GM19324 (cell line): ENCODE measurements at regions not wholly inside any gene's neighbourhood (a gene's known extent, or its start where the extent isn't known, plus 50 kb on each side); places are given as distances from the start of the nearest gene placed in this dataset.
A peak's percentile ranks its signal among the peaks of the same experiment; 100 is the strongest.

Experiments
- ATAC-seq: cut with Tn5 transposase; IDR thresholded peaks from one replicate; pipeline ENCODE4 v1.9.1; 2021; ENCODE audit warnings: mild to moderate bottlenecking, moderate library complexity; ENCODE audit not compliant: unreplicated experiment, low FRiP score

DNA sequence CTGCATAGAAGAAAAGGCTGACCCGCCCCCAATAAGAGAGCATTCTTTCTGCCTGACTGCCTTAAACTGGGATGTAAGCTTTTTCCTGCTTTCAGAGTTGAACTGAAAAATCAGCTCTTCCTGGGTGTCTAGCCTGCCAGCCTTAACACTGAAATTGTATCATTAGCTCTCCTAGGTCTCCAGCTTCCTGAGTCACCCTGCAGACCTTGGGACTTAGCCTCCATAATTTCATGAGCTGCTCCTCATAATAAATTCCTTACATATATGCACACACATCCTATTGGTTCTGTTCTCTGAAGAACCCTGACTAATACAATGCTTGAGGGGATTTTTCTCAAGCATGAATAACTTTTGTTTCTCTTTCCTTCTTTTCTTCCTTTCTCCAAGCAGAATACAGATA is 76.4 kb upstream of the FAR2 start:
- no peak for ATAC-seq

DNA sequence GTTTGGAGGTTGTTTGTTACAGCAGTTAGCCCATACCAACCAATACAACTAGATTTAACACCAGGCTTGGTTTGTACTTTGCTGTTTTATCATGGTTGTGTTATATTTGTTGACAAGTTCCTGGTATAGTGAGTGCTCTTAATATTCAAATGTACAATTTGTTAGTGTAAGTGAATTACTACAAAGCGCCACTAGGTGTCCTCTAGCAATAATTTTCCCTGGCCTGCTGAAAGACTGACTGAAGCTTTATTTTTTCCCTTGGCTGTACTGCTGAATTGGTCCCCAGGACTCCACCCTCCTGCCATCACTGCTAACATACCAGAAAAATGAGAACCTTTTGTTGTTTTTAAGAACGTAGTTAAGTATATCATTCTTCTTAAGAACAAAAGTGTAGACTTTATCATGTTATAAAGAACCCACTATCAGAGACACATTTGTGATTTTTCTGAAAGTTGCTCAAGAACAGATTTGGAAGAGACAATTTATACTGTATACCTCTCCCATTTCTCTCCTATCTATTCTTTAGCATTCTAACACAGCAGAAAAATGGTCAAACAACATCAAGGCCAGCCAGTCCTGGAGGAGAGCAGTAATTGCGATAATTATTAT is 75.3 kb upstream of the FAR2 start:
- peak; percentile 80 for ATAC-seq

DNA sequence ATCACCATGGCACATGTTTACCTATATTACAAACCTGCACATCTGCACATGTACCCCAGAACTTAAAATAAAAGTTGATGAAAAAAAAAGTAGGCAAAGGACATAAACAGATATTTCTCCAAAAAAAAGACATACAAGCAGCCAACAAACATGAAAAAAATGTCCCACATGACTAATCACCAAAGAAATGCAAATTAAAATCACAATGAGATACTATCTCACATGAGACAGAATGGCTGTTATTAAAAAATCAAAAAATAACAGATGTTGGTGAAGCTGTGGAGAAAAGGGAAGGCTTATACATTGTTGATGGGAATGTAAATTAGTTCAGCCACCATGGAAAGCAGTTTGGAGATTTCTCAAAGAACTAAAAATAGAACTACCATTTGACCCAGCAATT is 68.0 kb upstream of the FAR2 start:
- no peak for ATAC-seq

DNA sequence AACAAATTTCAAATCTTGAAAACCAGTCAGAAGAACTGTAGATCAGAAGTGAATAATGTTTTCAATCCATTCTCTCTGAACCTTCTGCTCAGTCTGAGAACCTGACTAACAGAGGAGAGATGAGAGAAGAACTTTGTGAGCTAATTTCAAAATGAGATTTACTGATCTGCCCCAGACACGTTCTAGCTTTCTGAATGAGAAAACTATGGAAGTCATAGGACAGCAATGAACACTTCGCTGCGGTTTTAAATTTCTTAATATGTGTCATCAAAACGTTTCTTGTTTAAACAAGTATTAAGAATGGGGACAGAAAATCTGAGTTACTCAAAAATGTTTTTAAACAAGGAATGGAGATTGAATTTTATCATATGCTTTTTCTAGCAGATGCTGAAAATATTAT is 66.6 kb upstream of the FAR2 start:
- ATAC-seq: no peak

DNA sequence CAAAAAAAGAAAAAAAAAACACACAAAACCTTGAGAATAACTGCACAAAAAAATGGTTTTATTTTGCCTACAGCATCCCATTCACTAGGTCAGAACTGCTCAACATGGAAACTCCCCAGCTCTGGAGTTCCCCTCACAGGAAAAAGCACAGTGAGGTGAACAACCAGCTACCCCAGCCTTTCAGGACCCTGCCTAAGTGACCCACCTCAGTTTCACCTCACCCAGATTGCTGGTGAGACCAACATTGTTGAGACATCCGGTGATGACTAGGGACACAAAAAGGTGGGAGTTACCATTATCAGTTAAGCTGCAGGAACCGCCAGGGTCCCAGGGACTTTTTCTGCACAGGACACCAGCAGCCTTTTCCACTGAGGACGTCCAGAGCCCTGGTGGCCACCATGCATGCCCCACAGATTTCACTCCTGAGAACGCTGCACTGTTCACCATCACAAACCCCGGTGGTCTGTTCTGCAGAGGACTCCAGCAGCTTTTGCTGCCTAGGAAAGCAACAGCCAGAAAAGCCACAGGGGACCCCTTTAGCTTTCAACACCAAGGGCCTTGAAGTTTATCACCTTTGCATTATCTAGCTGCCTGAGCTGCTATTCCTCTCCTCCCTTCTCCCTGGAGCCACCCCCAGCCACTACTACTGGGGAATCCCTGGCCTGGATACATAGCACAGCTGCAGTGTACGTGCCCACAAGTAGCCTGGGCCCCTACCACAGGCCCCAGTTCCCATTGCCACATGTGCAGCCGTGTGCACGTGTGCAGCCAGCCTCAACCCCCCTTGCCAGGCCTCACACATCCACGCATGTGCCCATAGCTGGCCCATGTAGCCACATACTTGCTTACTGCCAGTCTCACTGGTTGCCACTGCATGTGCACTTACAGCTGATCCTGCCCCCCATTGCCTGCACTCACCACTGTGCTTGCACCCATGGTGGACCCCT is 62.5 kb upstream of the FAR2 start:
- peak; percentile 65 for ATAC-seq

DNA sequence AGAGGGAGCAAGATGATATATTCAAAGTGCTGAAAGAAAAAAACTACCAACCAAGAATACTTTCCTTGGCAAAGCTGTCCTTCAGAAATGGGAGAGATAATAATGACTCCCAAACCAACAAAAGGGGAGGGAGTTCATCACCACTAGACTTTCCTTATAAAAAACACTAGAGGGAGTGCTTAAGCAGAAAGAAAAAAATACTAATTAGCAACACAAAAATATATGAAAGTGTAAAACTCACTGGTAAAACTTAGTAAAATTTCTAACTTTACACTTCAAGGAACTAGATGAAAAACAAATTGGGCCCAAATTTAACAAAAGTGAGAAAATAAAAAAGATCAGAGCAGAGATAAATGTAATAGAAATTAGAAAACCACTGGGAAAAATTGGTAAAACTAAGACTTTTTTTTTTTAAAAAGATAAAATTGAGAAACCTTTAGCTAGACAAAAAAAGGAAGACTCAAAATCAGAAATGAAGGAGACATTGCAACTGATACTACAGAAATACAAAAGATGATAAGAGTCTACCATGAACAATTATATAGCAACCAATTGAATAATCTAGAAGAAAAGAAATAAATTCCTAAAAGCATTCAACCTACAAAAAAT is 60.4 kb upstream of the FAR2 start:
- ATAC-seq: no peak
